Fibroblast of the aortic adventitia (primary cell): ENCODE measurements at regions not wholly inside any gene's neighbourhood (a gene's known extent, or its start where the extent isn't known, plus 50 kb on each side); places are given as distances from the start of the nearest gene placed in this dataset.

Experiments used
- DNase-seq: peaks from one replicate; pipeline ENCODE4 v3.0.0-alpha.2; 2010; ENCODE audit warnings: low read depth
- H3K4me3 ChIP-seq: 2 replicates; pipeline ENCODE4 v1.5.1; 2011; ENCODE audit warnings: low read depth, mild to moderate bottlenecking, control low read depth, low read length, moderate library complexity
- CTCF ChIP-seq: IDR thresholded peaks from 2 replicates; pipeline ENCODE4 v1.5.1; 2011; ENCODE audit warnings: mild to moderate bottlenecking, low read length, control low read depth, inconsistent platforms; ENCODE audit not compliant: insufficient read depth

- TF ChIP-seq CTCF = no peak
- H3K4me3 ChIP-seq = no peak overlapping the region
- no peak for DNase-seq
These were observed 77.1 kb upstream of the DRD2 start for GRCh38 chr11:113552271-113552670.

GRCh38 chr11:113551645-113552044, 76.4 kb upstream of the DRD2 start:
- TF ChIP-seq CTCF = no peak
- H3K4me3 ChIP-seq = no peak overlapping the region
- DNase-seq = no peak

- H3K4me3 ChIP-seq = no peak overlapping the region
- no peak for DNase-seq
- TF ChIP-seq CTCF = no peak
These were observed 74.7 kb upstream of the DRD2 start for GRCh38 chr11:113549611-113550578.

GRCh38 chr11:113549061-113549460, 73.9 kb upstream of the DRD2 start:
- DNase-seq = no peak
- no peak for TF ChIP-seq CTCF
- no peak overlapping the region for H3K4me3 ChIP-seq

- DNase-seq = no peak
- no peak for TF ChIP-seq CTCF
- no peak overlapping the region for H3K4me3 ChIP-seq
These were observed 72.5 kb upstream of the DRD2 start for GRCh38 chr11:113547739-113548138.

GRCh38 chr11:113546757-113547507, 71.7 kb upstream of the DRD2 start:
- TF ChIP-seq CTCF = no peak
- peak; percentile 25 for DNase-seq
- H3K4me3 ChIP-seq = no peak overlapping the region
